Effector CD8-positive, alpha-beta T cell (primary cell): ENCODE measurements at regions not wholly inside any gene's neighbourhood (a gene's known extent, or its start where the extent isn't known, plus 50 kb on each side); places are given as distances from the start of the nearest gene placed in this dataset.
"Not testable (repeated sequence)": the region's sequence is repeated elsewhere in the genome, so short reads cannot be mapped to it uniquely, and the experiment has no call there.

Experiments
- DNase-seq: peaks from one replicate; lab custom pipeline; 2025; lab: John Stamatoyannopoulos, UW

DNA sequence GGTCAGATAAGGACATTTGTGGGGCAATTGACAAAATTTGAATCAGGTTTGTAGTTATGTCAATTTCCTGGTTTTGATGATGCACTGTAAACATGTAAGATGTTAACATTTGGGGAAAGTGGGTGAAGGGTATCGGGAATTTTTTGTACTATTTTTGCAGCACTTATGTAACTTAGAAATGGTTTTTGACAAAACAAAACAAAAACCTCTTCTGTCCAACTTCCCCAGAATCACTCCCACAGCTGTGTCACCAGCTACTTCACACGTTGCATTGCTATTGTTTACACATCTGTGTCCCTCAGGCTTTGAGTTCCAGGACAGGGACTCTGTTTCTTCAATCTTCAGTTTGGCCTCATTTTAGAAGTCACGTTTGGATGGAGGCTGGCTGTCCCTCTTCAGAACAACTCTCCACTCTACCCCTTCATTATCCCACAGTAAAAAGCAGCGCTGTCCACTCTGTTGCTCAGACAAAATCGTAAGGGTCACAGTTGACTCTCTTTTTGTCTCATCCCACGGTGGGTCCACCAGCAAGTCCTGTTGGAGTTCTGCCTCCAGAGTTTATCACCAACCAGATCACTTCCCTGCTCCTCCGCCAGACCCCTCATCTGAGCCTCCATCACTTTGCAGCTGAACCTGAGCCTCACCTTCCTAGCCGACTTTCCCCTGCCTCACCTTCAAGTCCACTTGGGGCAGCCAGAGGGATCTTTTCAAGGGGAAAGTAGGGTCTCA is 63.2 kb downstream of the NENF start:
- no peak for DNase-seq

DNA sequence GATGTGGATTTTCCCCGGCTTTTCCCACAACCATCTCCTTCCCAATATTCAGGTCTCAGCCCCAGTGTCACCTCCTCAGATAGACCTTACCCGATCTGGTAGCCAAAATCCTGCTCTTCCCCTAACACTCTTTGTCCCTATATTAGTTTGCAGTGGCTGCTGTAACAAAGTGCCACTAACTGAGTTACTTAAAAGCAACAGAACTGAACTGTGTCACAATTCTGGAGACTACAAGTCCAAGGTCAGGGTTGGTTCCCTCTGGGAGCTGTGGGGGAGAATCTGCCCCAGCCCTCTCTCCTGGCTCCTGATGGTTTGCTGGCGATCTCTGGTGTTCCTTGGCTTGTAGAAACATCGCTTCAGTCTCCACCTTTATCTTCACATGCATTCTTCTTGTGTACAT is 64.0 kb downstream of the NENF start:
- DNase-seq: no peak

DNA sequence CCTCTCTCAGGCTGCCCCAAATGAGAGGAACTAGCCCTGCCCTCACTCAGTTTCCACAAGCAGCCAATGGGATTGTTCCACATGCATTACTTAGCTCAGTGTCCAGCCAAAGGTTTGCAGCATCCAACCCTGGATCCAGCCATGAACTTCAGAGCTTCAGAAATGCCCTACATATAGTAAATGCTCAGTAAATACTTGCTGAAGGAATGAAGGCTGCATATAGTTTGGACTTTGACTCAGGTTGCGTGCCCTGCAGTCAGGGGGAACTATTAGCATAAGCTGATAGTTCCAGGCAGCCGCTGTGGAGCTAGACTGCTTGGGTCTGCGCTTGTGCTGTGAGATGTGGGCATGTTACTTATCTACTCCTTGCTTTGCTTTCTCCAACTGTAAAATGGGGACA is 64.8 kb downstream of the NENF start:
- DNase-seq: no peak

DNA sequence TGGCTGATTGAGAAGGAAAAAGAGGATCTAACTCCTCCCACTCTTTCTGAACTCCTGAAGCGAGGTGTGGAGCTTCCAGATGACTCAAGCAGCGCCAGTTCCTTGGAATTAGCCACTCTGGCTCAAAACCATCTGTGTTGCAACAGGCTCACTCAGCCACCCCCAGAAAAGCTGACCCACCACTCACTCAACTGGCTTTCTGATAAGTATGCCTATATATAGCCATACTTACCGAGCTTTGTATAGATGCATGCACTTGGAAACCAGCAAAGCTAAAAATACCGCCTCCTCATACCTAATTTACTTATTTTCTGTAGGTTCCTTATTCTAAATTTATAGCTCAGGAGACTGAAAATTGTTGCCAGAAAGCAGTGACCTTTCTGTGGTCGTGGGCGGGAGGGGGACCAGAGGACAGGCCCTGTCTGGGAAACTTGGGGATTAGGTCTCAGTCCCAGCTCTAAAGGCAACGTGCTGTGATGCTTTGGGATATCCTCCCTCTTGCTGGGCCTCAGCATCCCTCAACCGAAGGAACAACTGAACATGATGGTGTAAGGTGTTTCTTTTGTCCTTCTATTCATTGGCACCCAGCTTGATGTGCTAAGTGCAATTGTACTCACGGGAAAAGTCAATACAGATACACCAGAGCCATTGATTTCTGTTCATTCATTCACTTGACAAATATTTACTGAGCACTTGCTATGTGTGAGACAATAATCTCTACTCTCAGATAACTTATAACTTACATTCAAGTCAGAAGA is 65.7 kb downstream of the NENF start:
- no peak for DNase-seq

DNA sequence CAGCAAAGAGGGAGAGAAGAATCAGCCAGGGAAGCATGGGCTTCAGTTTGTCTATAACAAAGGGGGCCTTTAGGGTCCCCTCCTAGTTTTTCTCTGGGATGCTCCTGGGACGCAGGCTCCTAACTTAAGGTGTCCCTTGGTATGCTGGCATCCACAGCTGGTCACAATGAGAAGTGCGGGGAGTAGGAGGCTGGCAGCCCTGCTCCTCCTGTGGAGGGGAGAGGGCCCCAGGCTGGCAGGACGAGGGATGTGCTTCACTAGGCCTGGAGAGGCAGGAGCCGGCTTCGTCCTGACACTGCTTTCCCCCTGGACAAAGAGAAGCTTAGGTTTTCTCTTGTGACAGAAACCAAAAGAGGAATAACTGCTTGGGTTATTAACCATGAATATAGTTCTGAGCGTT is 67.6 kb downstream of the NENF start:
- DNase-seq: no peak

DNA sequence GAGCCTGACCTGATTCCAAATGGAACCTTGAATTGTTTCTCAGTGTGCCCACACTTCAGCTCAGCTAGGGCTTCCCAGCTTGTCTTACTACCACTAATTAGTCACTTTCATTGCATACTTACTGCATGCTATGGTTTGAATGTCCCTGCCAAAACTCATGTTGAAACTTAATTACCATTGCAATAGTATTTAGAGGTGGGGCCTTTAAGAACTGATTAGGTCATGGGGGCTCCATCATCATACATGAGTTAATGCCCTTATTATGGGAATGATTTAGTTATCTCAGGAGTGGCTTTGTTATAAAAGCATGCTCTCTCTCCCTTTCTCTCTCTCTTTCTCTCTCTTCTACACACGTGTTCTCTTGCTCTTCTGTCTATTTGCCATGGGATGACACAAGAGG is 68.3 kb downstream of the NENF start:
- no peak for DNase-seq

DNA sequence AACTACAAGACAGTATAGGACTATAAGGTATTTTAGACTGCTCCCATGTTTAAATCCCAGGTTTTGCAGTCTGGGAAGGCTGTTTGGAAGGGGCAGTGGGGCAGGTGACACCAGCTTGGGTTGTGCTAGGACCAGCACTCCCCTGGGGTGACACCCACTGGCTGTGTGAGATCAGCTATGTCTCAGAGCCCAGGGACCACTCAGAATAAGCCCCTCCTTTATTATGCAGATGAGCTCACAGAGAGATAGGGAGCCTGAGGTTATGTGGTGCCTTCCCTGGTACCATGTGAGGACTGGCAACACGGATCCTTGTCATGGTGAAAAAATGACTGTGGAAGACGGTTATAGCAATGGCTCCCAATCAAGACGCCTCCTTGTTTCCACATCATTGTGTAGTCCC is 71.0 kb downstream of the NENF start:
- no peak for DNase-seq

DNA sequence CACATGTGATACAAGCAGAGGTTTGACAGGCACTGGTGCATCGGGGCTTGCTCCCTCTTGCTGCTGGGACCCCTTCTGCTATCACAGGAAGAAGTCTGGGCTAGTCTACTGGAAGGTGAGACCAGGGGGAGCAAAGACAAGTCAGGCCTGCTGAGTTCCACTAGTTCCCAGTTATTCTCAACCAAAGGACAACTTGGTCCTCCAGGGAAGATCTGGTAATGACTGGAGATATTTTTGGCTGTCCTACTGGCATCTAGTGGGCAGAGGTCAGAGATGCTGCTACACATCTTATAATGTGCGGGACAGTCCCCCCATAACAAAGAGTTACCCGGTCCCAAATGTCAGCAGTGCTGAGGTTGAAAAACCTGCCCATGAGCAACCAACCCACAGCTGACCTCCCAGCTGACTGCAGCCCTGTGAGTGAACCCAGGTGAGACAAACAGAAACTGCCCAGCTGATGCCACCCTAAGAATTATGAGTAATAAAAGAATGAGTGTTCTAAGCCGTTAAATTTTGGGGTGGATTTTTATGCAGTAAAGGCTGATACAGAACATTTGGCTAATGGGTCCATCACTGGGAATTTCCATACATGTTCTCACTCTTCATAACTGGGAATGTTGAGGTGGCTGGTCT is 71.6 kb downstream of the NENF start:
- no peak for DNase-seq

DNA sequence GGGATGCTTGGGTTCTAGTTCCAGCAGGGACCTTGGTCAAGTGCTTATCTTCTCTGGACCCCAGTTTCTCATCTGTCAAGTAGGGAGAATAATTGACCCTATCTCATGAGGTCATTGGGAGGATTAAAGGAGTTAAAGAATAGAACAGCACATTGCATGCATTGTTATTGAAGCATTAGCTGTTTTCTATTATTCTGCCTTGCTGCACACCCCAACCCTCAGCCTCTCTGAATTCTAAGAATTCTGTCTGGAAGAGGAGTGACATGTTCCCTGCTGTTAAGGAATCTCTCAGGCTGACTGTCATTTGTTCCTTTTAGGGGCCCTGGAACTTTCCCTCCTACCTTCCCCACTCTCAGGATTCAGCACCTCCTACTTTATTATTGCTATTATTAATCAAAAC is 73.9 kb downstream of the NENF start:
- DNase-seq: no peak

DNA sequence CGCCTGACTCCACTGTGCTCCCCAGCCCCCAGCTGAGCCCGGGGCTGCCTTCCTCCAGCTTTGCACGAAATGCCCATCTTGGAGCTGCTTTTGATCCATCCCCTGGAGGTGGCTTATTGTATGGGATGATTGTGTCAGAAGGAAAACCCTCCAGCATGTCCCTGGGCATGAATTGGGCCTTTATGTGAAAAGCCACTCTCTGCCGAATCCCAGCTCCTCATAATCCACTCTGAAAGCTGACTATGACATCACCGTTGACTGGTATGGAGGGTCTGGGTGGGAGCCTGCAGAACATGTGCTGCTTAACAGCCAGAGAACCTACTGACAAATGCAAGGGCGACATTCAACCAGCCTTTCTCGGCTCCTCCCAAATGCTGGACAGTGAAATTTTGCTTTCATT is 74.6 kb downstream of the NENF start:
- DNase-seq: no peak

DNA sequence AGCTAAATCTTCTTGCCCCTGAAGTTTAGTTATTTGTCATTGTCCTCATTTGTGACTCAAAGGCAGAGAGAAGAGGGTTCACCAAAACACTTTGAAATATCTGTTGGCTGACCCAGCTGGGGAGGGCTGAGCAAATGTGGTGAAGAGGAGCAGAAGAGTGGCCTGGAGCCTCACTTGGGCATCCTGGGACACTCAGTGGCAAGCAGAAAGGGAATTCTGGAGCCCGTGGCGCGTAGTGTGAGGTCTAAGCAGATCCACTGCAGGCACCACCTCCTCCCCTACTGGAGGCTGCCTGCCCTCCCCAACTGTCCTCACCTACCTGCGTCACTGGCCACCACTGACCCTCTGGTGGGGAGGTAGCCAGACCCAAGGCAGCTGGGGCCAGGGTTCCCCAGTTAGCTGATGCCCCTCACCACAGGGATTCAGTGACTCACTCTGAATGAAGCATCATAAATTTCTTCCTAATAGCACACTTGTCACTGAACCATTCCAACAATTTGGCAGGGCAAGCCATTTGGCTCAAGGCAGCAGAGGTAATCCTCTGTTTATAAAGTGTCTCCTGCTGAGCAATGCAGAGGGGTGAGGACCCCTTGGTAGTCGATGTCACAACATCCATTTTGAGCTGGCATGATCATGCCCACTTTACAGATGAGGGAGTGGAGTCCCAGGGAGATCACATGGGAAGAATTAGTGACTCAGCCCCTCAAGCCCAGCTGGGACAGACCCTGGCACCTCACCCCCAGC is 80.3 kb downstream of the NENF start:
- no peak for DNase-seq

DNA sequence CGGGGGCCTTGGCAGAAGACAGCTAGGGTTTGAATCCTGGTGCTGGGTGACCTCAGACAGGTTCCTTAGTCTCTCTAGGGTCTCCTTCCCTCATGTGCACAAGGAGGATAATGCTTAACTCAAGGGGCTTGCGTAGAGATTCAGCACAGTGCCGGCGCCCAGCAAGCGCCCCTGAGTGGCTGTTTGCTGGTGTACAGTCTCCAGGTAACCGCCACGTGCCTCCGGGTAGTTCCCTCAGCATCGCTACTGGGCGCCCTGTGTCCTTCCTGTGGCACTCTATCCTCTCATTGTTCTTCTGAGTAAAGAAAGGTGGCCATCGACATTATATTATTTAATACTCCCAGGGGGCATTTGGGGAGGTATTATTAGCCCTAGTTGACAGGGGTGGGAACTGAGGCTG is 80.9 kb downstream of the NENF start:
- DNase-seq: no peak

DNA sequence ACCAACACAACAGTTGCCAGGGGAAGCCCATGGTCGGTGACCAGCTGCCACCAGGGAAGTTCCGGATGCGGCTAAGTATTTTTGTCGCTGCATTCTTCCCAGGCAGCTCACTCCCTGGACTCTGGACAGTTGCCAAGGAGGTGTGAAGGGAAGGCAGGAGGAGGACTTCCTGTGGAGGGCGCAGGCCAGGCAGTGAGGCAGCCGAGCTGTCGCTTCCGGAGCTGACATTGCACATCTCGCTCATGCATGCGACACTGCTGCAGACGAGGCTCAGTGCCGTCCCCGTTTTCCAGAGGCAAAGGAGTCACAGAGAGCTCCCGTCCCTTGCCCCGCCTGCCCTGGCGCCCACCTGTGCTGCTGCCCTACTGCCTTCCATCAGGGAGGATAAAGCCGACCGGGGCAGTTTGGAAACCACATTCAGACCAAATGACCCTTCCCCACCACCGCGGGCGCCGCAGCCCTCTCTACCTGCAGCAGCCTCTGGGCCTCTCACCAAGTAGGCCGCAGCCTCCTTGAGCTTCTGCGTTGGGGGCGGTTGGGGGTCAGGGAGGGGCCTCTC is 81.4 kb downstream of the NENF start:
- no peak for DNase-seq

DNA sequence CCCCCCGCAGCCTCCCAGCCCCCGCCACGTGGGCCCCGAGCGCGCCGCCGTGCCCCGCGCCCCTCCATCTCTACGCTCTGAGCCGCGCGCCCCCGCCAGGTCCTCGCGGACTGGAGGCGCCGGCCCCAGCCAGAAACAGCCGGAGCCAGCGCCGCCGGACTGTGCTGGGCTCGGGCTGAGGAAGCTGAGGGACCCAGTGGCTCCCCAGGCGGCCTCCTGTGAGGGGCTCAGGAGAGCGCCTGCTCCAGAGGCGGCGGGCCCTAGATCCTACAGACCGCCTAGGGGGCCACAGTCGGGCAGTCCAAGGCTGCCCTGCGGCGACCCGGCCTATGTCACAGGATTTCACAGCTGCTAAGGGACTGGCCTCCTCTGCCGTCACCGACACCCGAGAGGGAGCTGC is 82.1 kb downstream of the NENF start:
- no peak for DNase-seq

DNA sequence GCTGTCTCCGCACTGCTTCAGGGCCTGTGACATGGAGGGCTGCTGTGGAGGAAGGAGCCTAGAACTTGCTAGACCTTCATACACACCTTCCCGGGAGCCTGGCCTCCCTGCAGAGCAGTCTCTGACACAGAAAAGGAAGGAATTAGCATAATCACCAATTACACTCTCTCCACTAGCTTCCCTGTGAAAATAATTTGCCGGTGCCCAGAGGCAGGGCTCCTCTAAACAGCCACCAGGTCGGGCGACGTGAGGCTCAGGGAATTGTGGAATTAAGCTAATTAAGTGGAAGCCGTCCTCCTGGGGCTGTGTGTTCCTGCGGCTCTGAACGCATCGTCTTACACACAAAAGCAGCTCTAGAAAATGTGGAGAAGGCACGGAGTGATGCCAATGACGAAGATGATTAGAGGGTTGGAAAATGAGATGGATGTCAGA is 82.6 kb downstream of the NENF start:
- no peak for DNase-seq

DNA sequence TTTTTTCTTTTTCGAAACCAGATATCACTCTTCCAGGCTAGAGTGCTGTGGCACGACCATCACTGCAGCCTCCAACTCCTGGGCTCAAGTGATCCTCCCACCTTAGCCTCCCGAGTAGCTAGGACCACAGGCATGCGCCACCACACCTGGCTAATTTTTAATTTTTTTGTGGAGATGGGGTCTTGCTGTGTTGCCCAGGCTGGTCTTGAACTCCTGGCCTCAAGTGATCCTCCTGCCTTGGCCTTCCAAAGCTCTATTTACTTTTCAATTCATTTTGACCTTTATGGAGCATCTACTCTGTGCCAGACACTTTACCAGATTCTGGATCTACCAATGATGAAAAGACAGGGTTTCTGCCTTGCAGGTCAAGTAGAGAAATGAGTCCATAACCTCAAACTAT is 83.3 kb downstream of the NENF start:
- DNase-seq: not testable (repeated sequence)

DNA sequence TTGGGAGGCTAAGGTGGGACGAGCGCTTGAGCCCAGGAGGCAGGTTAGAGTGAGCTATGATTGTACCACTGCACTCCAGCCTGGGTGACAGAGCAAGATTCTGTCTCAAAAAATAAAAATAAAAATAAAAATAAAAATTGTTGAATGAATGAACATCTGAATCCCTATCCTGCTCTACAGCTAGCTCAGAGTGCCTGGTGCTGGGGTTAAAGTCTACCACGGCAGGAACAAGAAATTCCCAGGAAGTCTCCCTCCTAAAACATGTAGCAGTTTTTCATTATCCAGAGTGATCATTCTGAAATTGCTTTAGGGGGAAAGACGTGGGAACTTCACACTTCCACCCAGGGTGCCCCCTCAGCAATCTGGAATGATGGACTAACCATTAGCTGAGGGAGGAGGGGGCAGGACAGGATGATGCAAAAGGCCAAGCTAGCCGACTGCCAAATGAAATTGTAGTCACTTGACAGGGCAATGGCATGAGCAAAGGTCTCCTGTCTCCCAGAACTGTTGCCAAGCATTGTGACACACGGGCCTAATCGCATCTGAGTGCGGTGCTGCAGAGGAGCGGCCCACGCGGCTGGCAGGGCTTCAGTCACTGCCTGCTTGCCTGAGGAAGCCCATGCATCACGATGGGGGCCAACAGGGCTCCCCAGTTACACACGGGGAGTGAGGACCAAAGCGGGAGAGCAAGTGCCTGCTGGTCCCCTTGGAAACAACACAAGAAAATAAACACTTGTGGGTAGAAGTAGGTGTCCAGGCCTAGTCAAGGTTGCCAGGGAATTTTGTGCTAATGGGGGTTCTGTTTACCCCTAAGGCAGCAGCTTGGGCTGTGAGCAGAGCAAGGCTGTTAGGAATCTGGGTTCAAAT is 85.7 kb downstream of the NENF start:
- no peak for DNase-seq

DNA sequence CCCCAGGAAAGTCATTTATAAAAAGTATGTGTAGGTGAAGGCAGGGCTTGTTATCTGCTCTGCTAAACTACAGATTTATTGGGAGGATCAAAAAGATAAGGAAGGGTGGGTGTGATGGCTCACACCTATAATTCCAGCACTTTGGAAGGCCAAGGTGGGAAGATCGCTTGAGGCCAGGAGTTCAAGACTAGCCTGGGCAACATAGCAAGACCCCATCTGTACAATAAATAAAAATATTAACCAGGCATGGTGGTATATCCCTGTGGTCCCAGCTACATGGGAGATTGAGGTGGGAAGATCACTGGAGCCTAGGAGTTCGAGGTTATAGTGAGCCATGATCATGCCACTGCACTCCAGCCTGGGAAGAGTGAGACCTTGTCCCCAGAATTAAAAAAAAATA is 86.4 kb downstream of the NENF start:
- no peak for DNase-seq

DNA sequence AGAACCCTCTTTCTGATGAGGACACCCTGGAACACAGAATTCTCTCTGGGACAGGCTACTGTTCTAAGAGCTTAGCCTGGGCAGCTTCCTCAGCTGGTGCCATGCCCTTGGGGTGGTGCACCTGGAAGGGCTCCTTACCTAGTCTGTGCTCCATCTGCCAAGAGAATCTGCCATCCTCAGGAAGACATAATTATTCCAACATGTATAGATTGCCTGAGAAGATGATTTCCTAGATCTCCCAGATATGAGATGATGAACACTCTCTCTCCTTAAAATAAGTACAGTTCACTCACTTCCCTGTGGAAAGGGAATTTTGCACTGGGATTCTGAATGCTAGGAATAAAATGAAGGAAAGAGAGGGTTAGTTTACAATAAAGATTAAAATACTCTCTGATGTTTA is 87.6 kb downstream of the NENF start:
- DNase-seq: no peak

DNA sequence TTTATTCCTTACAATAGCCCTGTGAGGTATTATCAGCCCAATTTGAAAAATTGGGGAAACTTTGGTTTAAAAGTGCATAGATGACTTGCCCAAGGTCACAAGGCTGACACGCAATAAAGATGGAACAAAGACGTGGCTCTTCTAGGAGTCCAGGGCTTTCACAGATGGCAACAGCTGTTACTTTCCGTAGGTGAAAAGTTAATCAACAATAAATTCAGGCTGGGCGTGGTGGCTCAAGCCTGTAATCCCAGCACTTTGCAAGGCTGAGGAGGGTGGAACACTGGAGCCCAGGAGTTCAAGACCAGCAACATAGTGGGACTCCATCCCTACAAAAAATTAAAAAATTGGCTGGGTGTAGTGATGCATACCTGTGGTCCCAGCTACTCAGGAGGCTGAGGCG is 87.8 kb upstream of the ATF3 start:
- no peak for DNase-seq

DNA sequence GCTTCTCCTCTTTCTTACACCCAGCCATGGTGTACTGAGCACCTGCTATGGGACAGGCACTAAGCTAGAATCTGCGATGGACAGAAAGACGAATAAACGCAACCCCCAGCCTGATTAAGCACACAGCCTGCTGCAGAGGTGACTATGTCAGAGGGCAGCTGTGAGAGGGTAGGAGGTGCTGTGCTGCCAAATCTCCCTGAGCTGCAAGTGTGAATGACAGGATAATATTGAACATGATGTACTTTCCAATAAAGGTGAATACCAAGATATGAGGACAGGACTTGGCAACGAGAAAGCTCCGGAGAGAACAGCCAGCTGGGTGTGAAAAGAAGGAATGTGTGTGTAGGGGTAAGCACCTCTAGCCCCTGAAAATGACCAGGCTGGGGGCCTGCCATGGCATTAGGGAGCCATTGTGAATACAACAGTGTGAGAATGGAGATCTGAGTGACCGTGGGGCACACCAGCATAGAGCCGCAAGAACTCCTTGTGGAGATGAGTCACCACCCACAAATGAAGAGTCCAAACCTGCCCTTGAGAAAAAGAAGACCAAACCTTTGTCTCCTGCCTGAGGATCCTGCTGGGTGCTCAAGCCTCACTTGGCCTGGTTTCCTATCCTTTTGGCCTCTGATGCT is 83.0 kb upstream of the ATF3 start:
- no peak for DNase-seq
